ENCODE measurements at regions not wholly inside any gene's neighbourhood (a gene's known extent, or its start where the extent isn't known, plus 50 kb on each side); places are given as distances from the start of the nearest gene placed in this dataset.

- intact Hi-C loops (cut with micrococcal nuclease; ENCODE audit: unreplicated experiment): no loop called here
- TF ChIP-seq, protein P1, sequence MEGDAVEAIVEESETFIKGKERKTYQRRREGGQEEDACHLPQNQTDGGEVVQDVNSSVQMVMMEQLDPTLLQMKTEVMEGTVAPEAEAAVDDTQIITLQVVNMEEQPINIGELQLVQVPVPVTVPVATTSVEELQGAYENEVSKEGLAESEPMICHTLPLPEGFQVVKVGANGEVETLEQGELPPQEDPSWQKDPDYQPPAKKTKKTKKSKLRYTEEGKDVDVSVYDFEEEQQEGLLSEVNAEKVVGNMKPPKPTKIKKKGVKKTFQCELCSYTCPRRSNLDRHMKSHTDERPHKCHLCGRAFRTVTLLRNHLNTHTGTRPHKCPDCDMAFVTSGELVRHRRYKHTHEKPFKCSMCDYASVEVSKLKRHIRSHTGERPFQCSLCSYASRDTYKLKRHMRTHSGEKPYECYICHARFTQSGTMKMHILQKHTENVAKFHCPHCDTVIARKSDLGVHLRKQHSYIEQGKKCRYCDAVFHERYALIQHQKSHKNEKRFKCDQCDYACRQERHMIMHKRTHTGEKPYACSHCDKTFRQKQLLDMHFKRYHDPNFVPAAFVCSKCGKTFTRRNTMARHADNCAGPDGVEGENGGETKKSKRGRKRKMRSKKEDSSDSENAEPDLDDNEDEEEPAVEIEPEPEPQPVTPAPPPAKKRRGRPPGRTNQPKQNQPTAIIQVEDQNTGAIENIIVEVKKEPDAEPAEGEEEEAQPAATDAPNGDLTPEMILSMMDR (conservative IDR thresholded peaks at IDR 0.05; ENCODE audit: low read depth, low read length): no peak
- TF ChIP-seq EZH2 (IDR thresholded peaks at IDR 0.05; ENCODE audit: borderline replicate concordance, low read depth, low read length, poor library complexity, severe bottlenecking): no peak
- no TSS peak for BruUV-seq (replicated peaks)
- Histone ChIP-seq H3K27ac (ENCODE audit: low read depth, low read length, poor library complexity, severe bottlenecking) (no peak overlapping the region), H3K36me3 (ENCODE audit: insufficient read depth, low read length, poor library complexity, severe bottlenecking) (no peaks in the 10 kb centered on the region), H3K4me1 (ENCODE audit: insufficient read depth, low read length, poor library complexity, severe bottlenecking) (no peaks in the 10 kb centered on the region), H3K4me3 (ENCODE audit: low read depth, low read length, poor library complexity, severe bottlenecking) (no peak overlapping the region), H3K9me3 (ENCODE audit: low read depth, low read length, poor library complexity, severe bottlenecking) (no peaks in the 10 kb centered on the region), H3K27me3 (replicated peaks; ENCODE audit: insufficient read depth, low read depth, low read length, poor library complexity) (no peaks in the 10 kb centered on the region)
- ChIA-PET POLR2A (ENCODE audit: low non-redundant PET) (no interaction called here), CTCF (no interaction called here)
- no peak for DNase-seq (ENCODE audit: low spot score)
These were observed 146.8 kb upstream of the DIO2 start for GRCh38 chr14:80358112-80358511.

DNA sequence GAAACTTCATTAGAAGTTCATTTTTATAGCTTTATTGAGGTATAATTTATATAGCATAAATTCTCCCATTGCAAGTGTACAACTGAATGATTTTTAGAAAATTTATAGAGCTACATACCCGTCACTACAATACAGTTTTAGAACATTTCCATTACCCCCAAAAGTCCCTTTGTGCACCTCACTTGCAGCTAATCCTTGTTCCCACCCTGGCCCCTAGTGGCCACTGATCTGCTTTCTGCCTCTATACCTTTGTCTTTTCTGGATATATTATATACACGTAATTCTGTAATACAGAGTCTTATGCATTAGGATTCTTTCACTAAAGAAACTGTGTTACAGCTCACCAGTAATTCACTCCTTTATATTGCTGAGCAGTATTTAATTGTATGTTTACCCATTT, 145.1 kb upstream of the DIO2 start:
- Histone ChIP-seq H3K4me3 (ENCODE audit: low read depth, low read length, poor library complexity, severe bottlenecking) (no peak overlapping the region), H3K27ac (ENCODE audit: low read depth, low read length, poor library complexity, severe bottlenecking) (no peak overlapping the region), H3K27me3 (replicated peaks; ENCODE audit: insufficient read depth, low read depth, low read length, poor library complexity) (no peaks in the 10 kb centered on the region), H3K9me3 (ENCODE audit: low read depth, low read length, poor library complexity, severe bottlenecking) (no peaks in the 10 kb centered on the region), H3K4me1 (ENCODE audit: insufficient read depth, low read length, poor library complexity, severe bottlenecking) (no peaks in the 10 kb centered on the region), H3K36me3 (ENCODE audit: insufficient read depth, low read length, poor library complexity, severe bottlenecking) (no peaks in the 10 kb centered on the region)
- no TSS peak for BruUV-seq (replicated peaks)
- POLR2A ChIA-PET (ENCODE audit: low non-redundant PET): no interaction called here
- intact Hi-C loops (cut with micrococcal nuclease; ENCODE audit: unreplicated experiment): no loop called here
- DNase-seq (ENCODE audit: low spot score): peak; percentile 19
- CTCF ChIA-PET: no interaction called here
- TF ChIP-seq EZH2 (IDR thresholded peaks at IDR 0.05; ENCODE audit: borderline replicate concordance, low read depth, low read length, poor library complexity, severe bottlenecking): no peak
- TF ChIP-seq, protein P1 (conservative IDR thresholded peaks at IDR 0.05; ENCODE audit: low read depth, low read length): peak; percentile 51

DNA sequence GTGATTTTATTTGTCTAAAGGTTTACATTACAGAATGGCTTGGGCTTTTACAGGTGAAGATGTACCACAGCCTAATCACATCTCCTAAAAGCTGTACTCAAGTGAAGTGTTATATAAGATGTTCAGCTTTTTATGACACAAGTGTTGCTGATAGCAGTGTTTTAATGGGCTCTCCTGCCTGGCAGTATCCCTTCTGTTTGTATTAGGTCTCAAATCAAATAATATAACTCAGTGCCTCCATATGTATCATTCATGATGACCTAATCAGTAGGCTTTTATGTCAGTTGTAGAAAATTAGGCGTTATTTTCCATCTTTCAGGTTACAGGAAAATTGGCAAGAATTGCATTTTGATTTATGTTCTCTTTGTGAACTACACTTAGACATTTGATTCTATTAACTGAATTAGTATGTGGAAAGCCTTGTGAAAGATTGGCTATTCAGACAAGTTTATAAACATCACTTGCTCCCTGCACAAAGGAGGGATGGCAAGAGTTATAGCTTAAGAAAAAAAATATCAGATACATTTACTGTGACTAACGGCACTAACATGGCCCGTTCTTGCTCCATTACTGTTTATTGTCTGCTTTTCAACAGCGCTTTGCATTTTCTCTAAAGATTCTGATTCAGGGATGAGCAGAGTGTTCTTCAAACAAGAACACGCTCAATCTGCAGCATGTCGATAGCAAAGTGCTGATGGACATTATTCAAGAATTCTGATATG, 143.7 kb upstream of the DIO2 start:
- TF ChIP-seq, protein P1 (conservative IDR thresholded peaks at IDR 0.05; ENCODE audit: low read depth, low read length): no peak
- TF ChIP-seq EZH2 (IDR thresholded peaks at IDR 0.05; ENCODE audit: borderline replicate concordance, low read depth, low read length, poor library complexity, severe bottlenecking): no peak
- Histone ChIP-seq H3K36me3 (ENCODE audit: insufficient read depth, low read length, poor library complexity, severe bottlenecking) (no peaks in the 10 kb centered on the region), H3K4me3 (ENCODE audit: low read depth, low read length, poor library complexity, severe bottlenecking) (no peak overlapping the region), H3K27ac (ENCODE audit: low read depth, low read length, poor library complexity, severe bottlenecking) (no peak overlapping the region), H3K4me1 (ENCODE audit: insufficient read depth, low read length, poor library complexity, severe bottlenecking) (no peaks in the 10 kb centered on the region), H3K9me3 (ENCODE audit: low read depth, low read length, poor library complexity, severe bottlenecking) (no peaks in the 10 kb centered on the region), H3K27me3 (replicated peaks; ENCODE audit: insufficient read depth, low read depth, low read length, poor library complexity) (no peaks in the 10 kb centered on the region)
- peak; percentile 5 for DNase-seq (ENCODE audit: low spot score)
- CTCF ChIA-PET: no interaction called here
- POLR2A ChIA-PET (ENCODE audit: low non-redundant PET): no interaction called here
- BruUV-seq (replicated peaks): no TSS peak
- intact Hi-C loops (cut with micrococcal nuclease; ENCODE audit: unreplicated experiment): no loop called here
